ENCODE measurements at regions not wholly inside any gene's neighbourhood (a gene's known extent, or its start where the extent isn't known, plus 50 kb on each side); places are given as distances from the start of the nearest gene placed in this dataset.

DNA sequence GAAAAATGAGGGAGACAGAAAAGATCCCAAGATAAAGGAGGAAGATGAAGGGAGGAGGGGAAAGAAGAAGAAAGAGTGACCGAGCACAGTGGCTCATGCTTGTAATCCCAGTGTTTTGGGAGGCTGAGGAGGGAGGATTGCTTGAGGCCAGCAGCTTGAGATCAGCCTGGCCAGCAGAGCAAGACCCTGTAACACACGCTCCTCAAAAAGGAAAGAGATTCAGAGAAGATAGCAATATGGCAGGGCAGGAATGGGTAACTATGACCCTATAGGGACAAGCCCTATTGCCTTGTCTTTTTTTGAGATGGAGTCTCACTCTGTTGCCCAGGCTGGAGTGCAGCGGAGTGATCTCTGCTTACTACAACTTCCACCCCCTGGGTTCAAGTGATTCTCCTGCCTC is 116.9 kb upstream of the MAP1LC3B2 start:
- no peak for TF ChIP-seq POLR2A (IDR thresholded peaks at IDR 0.05; ENCODE audit: extremely low read depth, insufficient read length)
- TF ChIP-seq, protein P1, sequence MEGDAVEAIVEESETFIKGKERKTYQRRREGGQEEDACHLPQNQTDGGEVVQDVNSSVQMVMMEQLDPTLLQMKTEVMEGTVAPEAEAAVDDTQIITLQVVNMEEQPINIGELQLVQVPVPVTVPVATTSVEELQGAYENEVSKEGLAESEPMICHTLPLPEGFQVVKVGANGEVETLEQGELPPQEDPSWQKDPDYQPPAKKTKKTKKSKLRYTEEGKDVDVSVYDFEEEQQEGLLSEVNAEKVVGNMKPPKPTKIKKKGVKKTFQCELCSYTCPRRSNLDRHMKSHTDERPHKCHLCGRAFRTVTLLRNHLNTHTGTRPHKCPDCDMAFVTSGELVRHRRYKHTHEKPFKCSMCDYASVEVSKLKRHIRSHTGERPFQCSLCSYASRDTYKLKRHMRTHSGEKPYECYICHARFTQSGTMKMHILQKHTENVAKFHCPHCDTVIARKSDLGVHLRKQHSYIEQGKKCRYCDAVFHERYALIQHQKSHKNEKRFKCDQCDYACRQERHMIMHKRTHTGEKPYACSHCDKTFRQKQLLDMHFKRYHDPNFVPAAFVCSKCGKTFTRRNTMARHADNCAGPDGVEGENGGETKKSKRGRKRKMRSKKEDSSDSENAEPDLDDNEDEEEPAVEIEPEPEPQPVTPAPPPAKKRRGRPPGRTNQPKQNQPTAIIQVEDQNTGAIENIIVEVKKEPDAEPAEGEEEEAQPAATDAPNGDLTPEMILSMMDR (IDR thresholded peaks at IDR 0.05; ENCODE audit: low read depth, low read length), result no peak
- TF ChIP-seq, protein P2, sequence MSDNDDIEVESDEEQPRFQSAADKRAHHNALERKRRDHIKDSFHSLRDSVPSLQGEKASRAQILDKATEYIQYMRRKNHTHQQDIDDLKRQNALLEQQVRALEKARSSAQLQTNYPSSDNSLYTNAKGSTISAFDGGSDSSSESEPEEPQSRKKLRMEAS (IDR thresholded peaks at IDR 0.05; ENCODE audit: low read depth, low read length), result no peak
- no peak for TF ChIP-seq MYC (IDR thresholded peaks at IDR 0.05; ENCODE audit: low read depth, low read length)
